DND-41 (cell line): ENCODE measurements at regions not wholly inside any gene's neighbourhood (a gene's known extent, or its start where the extent isn't known, plus 50 kb on each side); places are given as distances from the start of the nearest gene placed in this dataset.

ENCODE experiments used
- ATAC-seq: fragments of 200-7000 bp; cut with Tn5 transposase; 3 replicates; pipeline ENCODE4 v1.9.1; 2021; ENCODE audit warnings: low read depth; ENCODE audit not compliant: insufficient read depth
- DNase-seq: peaks from one replicate; pipeline ENCODE4 v3.0.0-alpha.2; 2020
- H2AFZ ChIP-seq: 2 replicates; pipeline ENCODE4 v1.6.0; 2012; ENCODE audit warnings: low read depth, low read length
- H3K27ac ChIP-seq: 2 replicates; pipeline ENCODE4 v1.5.1; 2012; ENCODE audit warnings: low read length, inconsistent platforms
- H3K27me3 ChIP-seq: fragments of 200-600 bp; sonication (generic); 2 replicates; pipeline ENCODE4 v1.6.0; 2012; ENCODE audit warnings: low read length, mild to moderate bottlenecking, inconsistent platforms; ENCODE audit not compliant: insufficient read depth, poor library complexity
- H3K36me3 ChIP-seq: 2 replicates; pipeline ENCODE4 v1.5.1; 2012; ENCODE audit warnings: low read length, inconsistent platforms; ENCODE audit not compliant: insufficient read depth
- H3K4me1 ChIP-seq: 2 replicates; pipeline ENCODE4 v1.5.1; 2012; ENCODE audit warnings: mild to moderate bottlenecking, low read length; ENCODE audit not compliant: insufficient read depth
- H3K4me2 ChIP-seq: 2 replicates; pipeline ENCODE4 v1.6.0; 2012; ENCODE audit warnings: mild to moderate bottlenecking, moderate library complexity, low read length, inconsistent platforms; ENCODE audit not compliant: insufficient read depth
- H3K4me3 ChIP-seq, 2 experiments: fragments of 200-600 bp in 1 of 2; shearing (Covaris generic) in 1 of 2; 2 replicates each; pipeline ENCODE4 v1.5.1; 2012 to 2016; ENCODE audit warnings: inconsistent platforms in 2 of 2, low read length in 2 of 2, mild to moderate bottlenecking in 2 of 2, low read depth in 1 of 2, moderate library complexity in 1 of 2
- H3K79me2 ChIP-seq: 2 replicates; pipeline ENCODE4 v1.6.0; 2012; ENCODE audit warnings: low read length, inconsistent platforms; ENCODE audit not compliant: insufficient read depth
- H3K9ac ChIP-seq: 2 replicates; pipeline ENCODE4 v1.6.0; 2012; ENCODE audit warnings: low read depth, mild to moderate bottlenecking, inconsistent platforms, low read length, moderate library complexity
- H3K9me3 ChIP-seq: 2 replicates; pipeline ENCODE4 v1.5.1; 2012; ENCODE audit warnings: low read length, moderate library complexity, mild to moderate bottlenecking, inconsistent platforms; ENCODE audit not compliant: insufficient read depth, severe bottlenecking
- H4K20me1 ChIP-seq: 2 replicates; pipeline ENCODE4 v1.6.0; 2012; ENCODE audit warnings: low read length; ENCODE audit not compliant: insufficient read depth
- EZH2 ChIP-seq: IDR thresholded peaks from 3 replicates; pipeline ENCODE4 v1.6.1; 2012; ENCODE audit warnings: borderline replicate concordance, low read depth, mild to moderate bottlenecking, moderate library complexity, low read length, inconsistent platforms; ENCODE audit not compliant: severe bottlenecking
- TF ChIP-seq, protein P1 (sequence below): IDR thresholded peaks from 2 replicates; pipeline ENCODE4 v1.5.1; 2012; ENCODE audit warnings: borderline replicate concordance, low read length, moderate library complexity, mild to moderate bottlenecking; ENCODE audit not compliant: poor library complexity, severe bottlenecking; ENCODE audit errors: extremely low read depth

DNA sequence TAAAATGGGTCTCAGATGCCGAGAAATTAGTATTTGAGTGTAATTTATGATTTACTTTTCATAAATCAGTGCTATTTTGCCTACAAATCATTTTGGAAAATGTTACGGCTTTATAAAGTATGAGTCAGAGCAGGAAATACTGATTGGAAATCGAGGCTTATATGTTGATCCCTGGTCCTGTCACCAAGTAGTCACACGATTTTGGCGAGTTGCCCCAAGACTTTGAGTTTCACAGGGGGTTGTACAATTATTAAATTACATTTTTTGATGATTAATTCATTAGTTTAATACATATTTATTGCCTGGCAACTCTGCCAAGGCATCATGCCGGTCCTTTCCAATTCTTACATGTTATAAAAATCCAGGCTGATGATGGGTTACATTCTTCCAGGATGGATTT is 443.9 kb upstream of the KLF4 start:
- no peak for ATAC-seq

DNA sequence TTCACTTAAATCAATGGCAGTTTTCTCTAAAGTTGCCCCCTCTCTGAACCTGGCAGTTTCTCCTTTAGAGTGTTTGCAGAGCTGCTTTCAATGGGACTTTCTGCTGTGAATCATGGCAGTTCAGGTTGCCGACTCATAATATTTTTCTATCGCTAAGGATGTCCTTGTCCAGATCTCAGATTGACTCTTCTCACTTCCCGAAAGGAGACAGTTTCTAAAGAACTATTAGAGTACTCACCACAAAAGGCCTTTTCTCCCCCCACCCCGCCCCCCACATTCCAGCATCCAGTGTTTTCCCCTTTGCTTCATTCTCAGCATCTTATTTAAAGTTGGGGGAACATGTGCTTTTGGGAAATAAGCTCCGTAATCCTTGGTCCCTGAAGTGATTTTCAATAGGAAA is 443.5 kb upstream of the KLF4 start:
- no peaks in the 10 kb centered on the region for H3K27me3 ChIP-seq
- H2AFZ ChIP-seq: no peak overlapping the region
- no peak overlapping the region for H3K4me2 ChIP-seq
- ATAC-seq: no peak
- no peaks in the 10 kb centered on the region for H3K79me2 ChIP-seq
- no peaks in the 10 kb centered on the region for H3K9me3 ChIP-seq
- no peaks in the 10 kb centered on the region for H4K20me1 ChIP-seq
- no peak overlapping the region for H3K9ac ChIP-seq
- no peak for DNase-seq
- no peak overlapping the region for H3K4me3 ChIP-seq
- TF ChIP-seq, protein P1, sequence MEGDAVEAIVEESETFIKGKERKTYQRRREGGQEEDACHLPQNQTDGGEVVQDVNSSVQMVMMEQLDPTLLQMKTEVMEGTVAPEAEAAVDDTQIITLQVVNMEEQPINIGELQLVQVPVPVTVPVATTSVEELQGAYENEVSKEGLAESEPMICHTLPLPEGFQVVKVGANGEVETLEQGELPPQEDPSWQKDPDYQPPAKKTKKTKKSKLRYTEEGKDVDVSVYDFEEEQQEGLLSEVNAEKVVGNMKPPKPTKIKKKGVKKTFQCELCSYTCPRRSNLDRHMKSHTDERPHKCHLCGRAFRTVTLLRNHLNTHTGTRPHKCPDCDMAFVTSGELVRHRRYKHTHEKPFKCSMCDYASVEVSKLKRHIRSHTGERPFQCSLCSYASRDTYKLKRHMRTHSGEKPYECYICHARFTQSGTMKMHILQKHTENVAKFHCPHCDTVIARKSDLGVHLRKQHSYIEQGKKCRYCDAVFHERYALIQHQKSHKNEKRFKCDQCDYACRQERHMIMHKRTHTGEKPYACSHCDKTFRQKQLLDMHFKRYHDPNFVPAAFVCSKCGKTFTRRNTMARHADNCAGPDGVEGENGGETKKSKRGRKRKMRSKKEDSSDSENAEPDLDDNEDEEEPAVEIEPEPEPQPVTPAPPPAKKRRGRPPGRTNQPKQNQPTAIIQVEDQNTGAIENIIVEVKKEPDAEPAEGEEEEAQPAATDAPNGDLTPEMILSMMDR: no peak
- TF ChIP-seq EZH2: no peak
- no peaks in the 10 kb centered on the region for H3K36me3 ChIP-seq
- no peaks in the 10 kb centered on the region for H3K4me1 ChIP-seq
- no peak overlapping the region for H3K27ac ChIP-seq

More for the DNA sequence above, 443.9 kb upstream of the KLF4 start:
- no peak for DNase-seq
- Histone ChIP-seq H3K27ac (no peak overlapping the region), H3K9me3 (no peaks in the 10 kb centered on the region), H3K36me3 (no peaks in the 10 kb centered on the region), H2AFZ (no peak overlapping the region), H4K20me1 (no peaks in the 10 kb centered on the region), H3K27me3 (no peaks in the 10 kb centered on the region), H3K4me3 (no peak overlapping the region), H3K9ac (no peak overlapping the region), H3K4me1 (no peaks in the 10 kb centered on the region), H3K4me2 (no peak overlapping the region), H3K79me2 (no peaks in the 10 kb centered on the region)
- no peak for TF ChIP-seq EZH2
- TF ChIP-seq, protein P1: no peak

DNA sequence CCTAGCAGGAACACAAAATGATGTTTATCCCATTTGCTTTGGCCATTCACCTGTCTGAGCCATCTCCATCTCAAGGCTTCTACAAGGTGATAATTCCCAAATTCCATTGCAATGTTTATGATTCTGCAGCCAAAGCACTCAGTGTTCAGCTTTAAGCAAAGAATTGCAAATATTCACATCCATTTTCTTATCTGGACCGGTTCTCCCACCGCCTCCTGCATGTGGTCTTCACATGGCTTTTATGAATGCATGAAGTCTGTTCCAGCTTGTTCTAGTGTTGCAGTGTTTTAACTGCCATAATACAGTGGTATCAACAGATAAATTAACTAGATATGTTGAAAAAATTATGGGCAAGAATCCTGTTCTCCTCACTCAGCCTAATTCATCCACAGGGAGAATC is 443.0 kb upstream of the KLF4 start:
- Histone ChIP-seq H3K4me2 (no peak overlapping the region), H3K4me1 (no peaks in the 10 kb centered on the region), H4K20me1 (no peaks in the 10 kb centered on the region), H3K9ac (no peak overlapping the region), H3K79me2 (no peaks in the 10 kb centered on the region), H3K27me3 (no peaks in the 10 kb centered on the region), H3K9me3 (no peaks in the 10 kb centered on the region), H3K27ac (no peak overlapping the region), H3K36me3 (no peaks in the 10 kb centered on the region), H2AFZ (no peak overlapping the region), H3K4me3 (no peak overlapping the region)
- TF ChIP-seq, protein P1: no peak
- no peak for TF ChIP-seq EZH2
- no peak for ATAC-seq
- no peak for DNase-seq

DNA sequence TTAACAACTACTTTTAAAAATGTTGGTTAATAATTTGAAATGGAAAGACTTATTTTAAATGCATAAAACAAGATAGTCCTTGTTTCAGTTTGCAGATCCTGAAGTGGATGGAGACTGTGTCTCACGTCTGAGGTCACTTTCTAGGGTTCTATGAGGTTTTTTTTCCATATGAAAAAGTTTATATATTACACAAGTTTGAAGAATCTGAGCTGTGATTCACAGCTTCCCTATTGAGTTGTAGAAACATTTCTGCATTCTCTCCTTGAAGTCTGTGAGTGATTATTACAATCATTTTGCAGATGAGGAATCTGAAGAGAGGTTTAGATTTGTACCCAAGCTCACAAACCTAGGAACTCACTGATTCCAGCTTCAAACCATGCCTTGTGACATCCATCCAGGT is 442.5 kb upstream of the KLF4 start:
- TF ChIP-seq, protein P1: no peak
- no peak for TF ChIP-seq EZH2
- DNase-seq: no peak

More for the DNA sequence above, 442.5 kb upstream of the KLF4 start:
- no peaks in the 10 kb centered on the region for H3K36me3 ChIP-seq
- H3K27ac ChIP-seq: no peak overlapping the region
- H3K27me3 ChIP-seq: no peaks in the 10 kb centered on the region
- no peak overlapping the region for H2AFZ ChIP-seq
- H3K4me2 ChIP-seq: no peak overlapping the region
- H3K9ac ChIP-seq: no peak overlapping the region
- no peak overlapping the region for H3K4me3 ChIP-seq
- no peaks in the 10 kb centered on the region for H3K79me2 ChIP-seq
- H4K20me1 ChIP-seq: no peaks in the 10 kb centered on the region
- no peaks in the 10 kb centered on the region for H3K4me1 ChIP-seq
- ATAC-seq: no peak
- H3K9me3 ChIP-seq: no peaks in the 10 kb centered on the region
